Limb (tissue), 2 donors: ENCODE measurements at regions not wholly inside any gene's neighbourhood (a gene's known extent, or its start where the extent isn't known, plus 50 kb on each side); places are given as distances from the start of the nearest gene placed in this dataset.
A peak's percentile ranks its signal among the peaks of the same experiment; 100 is the strongest.
"Not testable (repeated sequence)": the region's sequence is repeated elsewhere in the genome, so short reads cannot be mapped to it uniquely, and the experiment has no call there.

Experiments
- DNase-seq, 2 donors: peaks; one replicate each; pipeline ENCODE4 v3.0.0-alpha.2; 2016; ENCODE audit errors: extremely low spot score in 2 of 2

DNA sequence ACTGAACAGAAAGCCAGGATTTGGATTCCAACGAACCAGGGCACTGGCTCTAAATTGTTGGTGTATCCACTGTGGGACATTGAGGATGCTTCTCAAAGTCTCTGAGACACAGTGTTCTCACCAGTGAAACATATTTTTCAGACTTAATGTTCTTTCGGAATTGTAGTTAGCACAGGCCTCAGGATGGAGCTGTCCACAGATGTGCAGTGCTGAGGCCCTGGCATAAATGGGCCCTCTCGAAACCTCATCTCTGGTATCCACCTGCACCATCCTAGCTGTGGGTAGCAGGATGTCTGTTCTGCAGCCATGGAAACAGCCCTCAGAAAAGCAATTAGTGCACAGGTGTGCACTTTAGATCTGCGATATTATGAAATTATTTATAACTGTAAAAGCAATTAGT is 656.8 kb downstream of the TBC1D22A start:
- no peak for DNase-seq

DNA sequence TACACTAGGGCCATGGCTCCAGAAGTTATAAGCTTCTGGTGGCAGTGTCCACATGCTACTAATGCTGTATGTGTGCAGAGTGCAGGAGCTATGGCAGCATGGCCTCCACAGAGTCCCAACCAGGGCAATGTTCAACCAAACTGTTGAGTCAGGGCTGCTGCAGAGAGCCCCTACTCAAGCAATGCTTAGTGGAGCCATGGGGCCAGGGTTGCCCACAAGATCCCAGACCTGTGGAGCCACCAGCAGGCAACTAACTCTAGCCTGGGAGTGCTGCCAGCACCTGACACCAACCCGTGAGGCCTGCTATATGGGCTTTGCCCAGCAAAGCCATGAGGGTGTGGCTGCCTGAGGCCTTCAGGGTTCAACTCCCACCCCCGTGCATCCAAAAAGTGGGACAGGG is 655.2 kb downstream of the TBC1D22A start:
- no peak for DNase-seq

DNA sequence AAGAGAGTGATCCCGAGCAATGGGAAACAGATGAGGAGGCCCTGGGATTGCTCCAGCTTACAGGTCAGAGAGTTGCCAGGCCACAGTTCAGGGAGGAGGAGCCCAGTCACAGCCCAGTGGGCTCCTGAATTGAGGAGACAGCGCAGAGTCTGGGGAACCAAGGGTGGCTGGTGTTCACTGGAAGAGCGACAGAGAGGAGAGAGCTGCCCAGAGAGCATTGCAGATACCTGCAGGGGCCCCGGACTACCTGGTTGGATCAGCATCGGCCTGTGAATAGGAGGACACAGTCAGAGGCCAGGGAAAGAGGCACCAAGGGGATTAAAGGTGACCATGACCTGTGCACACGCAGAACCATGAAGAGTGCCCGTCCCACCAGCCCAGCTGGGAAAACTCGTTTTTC is 648.6 kb downstream of the TBC1D22A start:
- DNase-seq: no peak

DNA sequence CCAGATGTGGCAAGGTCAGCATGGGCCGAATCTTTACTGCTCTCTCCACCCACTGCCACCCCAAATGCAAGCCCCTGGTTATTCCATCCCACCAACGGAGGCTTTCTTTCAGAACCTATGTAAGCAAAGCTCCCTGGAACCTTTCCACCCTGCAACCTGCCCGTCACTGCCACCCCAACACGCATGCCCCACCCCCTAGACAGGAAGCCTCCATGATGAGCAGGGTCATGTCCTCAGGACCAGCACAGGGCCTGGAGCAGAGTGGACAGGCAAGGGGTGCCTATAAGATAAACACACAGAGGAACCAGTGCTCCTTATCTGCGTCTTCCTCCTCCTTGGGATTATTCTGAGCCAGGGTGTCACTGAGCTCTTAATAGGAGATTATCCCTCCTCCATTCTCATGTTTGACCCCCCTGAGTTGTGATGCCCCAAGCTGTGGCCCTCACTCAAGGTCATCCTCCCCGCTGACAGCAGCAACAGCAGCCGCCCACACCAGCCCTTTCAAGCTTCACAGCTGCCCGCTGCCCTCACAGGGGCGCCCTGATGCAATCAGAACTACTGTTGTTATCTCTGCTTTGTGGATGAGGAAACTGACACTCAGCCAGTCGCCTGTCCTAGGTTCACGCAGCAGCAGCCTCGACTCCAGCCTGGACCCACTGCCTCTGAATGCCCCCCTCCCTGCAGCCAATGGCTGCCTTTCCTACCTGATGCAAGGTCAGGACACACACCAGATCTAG is 647.3 kb downstream of the TBC1D22A start:
- no peak for DNase-seq

GRCh38 chr22:47408409-47408808 is 646.0 kb downstream of the TBC1D22A start:
- no peak for DNase-seq

DNA sequence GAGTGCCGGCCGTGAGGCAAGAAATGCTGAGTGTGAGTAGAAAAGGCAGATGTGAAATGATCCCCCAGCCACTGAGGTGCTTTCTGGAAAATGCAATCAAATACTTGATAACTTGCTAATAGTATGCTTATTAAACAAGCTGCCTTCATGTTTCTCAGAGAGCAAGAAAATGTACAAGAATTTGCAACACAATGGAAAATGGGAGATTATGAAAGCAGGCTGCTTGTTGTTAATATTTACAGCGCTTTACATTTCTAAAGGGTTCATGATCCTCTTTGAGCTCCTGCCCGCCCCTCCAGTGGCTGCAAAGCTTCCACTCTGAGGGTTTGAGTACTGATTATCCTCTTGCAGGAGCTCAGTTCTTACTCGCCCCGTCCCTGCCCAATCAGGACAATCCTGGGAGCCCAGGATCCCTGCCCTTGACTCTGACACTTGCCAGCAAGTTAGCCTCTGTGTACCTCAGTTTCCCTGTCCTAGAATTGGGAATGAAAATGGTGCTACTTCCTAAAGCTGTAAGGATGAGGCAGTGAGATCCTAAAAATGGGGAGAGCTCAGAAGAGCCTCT is 645.1 kb downstream of the TBC1D22A start:
- DNase-seq: no peak

GRCh38 chr22:47406896-47407295 is 644.4 kb downstream of the TBC1D22A start:
- DNase-seq: no peak

- no peak for DNase-seq
Observed at GRCh38 chr22:47406180-47406834, 643.9 kb downstream of the TBC1D22A start.

DNA sequence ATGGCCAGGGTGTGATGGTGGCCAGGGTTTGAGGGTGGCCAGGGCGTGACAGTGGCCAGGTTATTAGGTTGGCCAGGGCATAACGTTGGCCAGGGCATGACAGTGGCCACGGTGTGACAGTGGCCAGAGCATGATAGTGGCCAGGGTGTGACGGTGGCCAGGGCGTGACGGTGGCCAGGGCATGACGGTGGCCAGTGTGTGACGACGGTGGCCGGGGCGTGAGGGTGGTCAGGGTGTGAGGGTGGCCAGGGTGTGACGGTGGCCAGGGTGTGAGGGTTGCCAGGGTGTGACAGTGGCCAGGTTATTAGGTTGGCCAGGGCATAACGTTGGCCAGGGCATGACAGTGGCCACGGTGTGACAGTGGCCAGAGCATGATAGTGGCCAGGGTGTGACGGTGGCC is 642.8 kb downstream of the TBC1D22A start:
- DNase-seq: not testable (repeated sequence)

DNA sequence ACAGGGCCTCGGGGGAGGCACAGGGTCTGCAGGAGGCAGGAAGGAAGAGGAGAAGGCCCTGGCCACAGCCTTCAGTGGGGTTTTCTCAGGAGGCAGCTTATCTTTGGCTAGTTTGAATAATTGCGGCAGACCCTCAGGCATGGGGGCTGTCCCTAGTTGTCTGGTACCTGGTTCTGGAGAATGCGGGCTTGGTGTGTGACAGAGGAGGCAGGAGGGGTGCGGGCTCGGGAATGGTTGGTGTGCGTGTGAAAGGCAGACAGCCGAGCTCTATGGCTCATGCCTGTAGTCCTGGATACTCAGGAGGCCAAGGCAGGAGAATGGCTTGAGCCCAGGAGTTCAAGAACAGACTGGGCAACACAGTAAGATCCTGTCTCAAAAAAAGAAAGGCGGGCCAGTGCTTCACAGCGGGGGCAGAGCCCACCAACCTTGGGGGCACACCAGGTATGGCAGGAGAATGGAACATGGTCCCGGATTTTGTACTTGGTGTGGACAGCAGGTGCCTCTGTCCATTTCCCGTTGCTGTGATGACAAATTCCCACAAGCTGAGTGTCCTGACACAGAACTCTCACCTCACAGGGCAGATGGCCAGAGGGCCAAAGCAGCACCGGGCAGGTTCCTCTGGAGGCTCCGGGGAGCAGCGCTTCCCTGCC is 640.6 kb downstream of the TBC1D22A start:
- no peak for DNase-seq

DNA sequence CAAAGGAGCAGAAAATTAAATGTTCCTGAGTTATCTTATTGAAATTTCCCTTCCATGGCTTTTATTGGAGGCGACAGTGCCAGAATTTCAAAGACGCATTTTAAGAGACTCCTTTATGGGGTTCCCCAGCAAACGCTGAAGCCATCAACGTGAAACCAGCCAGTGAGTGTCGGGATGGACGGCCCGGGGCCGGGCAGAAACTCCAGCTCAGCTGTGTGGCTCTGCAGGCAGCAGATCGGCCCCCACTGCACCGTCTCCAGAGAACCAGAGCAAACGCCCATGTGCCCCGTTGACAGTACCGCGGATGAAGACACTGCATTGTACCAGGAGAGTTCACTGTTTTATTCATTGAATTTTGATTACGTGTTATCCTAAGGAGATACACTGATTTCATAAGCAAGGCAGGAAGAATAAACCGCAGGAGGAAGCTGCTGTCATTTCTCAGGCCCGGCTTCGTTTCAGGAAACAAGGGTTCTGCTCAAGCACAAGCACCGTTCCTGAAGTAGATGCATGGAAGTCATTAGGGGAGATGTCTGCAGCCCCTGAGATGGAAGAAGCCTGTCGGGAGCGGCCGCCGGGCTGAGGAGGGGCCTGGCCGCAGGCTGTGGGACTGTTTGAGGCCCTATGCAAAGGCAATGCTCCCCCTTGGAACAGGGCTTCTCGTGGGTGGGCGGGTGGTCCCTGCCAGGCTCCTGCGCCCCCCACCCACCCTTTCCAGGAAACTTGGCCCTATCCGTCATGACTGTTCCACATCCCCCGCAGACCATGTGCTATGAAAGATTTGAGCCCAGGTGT is 639.7 kb downstream of the TBC1D22A start:
- no peak for DNase-seq

- no peak for DNase-seq
Observed at GRCh38 chr22:47401592-47401898, 639.1 kb downstream of the TBC1D22A start.

DNA sequence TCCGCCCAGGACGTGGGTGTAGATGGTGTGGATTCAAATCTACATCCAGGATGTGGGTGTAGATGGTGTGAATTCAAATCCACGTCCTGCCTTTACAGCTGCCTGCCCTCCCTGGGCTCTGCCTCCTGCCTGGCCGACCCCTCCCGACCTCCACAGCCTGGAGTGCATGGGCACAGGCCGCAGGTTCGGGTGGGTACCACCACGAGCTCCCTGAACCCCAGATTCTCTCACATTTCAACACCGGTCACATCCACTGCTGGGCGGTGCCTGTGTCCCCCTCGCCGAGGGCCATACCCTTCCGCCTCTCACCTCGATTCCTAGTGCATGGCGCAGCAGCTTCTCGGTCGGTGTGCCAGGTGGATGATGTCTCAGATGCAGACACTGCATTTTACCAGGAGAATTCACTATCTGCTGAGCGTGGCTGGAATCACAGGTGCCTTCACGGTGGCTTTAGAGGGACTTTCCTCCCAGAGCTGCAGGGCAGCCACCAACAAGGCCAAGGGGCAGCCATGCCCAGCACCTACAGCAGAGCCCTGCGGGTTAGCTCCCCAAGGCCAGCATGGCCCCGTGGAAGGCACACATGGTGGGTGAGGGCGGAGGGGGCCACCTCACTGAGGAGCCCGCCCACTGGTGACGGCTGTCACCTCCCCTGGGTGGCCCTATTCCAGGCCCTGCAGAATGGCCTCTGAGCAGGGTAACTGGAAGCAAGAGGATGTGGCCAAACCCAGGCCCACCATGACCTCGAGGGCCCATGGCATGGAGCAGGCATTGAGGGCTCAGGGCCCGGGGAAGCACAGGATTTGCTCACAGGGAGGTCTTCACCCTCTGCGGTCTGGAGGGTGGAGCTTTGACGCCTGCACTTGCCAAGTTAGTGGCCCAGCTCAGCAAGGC is 638.5 kb downstream of the TBC1D22A start:
- DNase-seq: no peak

GRCh38 chr22:47400131-47400530 is 637.7 kb downstream of the TBC1D22A start:
- DNase-seq: not testable (repeated sequence)

GRCh38 chr22:47398921-47399790 is 636.7 kb downstream of the TBC1D22A start:
- DNase-seq: no peak

- no peak for DNase-seq
Observed at GRCh38 chr22:47398491-47398890, 636.0 kb downstream of the TBC1D22A start.

DNA sequence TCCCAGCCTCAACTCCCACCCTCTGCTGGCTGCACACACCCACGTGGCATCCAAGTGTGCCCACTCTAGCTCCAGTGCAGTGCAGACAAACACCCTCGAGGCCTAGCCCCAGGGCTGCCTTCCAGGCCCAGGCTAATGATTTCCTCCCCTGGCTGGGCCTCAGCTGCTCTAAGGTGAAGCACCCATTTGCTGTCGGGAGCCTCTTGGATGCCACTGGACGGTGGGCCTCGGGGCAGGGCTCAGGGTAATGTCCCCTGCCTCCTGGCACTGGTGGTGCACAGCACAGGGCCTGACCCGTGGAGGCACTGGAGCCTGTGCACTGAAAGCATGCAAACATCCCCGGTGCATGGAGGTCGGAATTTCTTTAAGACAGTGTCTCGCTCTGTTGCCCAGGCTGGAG is 635.2 kb downstream of the TBC1D22A start:
- no peak for DNase-seq

GRCh38 chr22:47396515-47396914 is 634.1 kb downstream of the TBC1D22A start:
- no peak for DNase-seq

GRCh38 chr22:47396105-47396504 is 633.7 kb downstream of the TBC1D22A start:
- no peak for DNase-seq

DNA sequence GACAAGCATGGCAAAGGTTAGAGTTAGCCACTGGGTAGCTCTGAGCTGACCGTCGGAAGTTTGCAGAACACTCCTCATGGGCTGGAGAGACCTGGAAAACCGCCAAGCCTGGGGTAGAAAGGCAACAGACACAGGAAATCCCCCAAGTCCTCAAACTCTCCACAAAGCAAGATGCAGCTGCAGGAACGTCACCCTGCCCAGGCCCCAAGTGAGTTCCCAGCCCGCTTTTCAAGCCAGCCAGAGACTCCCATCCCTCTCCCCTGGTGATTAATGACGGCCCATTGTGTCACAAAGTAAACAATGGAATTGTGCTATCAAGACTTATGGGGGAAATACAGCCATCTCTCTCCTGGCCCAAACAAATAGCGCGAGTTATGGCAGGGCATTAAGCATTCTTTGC is 633.0 kb downstream of the TBC1D22A start:
- peak in 1 of 2 donors; percentile 41 for DNase-seq
